Glutamatergic neuron (in vitro differentiated cells): ENCODE measurements at regions not wholly inside any gene's neighbourhood (a gene's known extent, or its start where the extent isn't known, plus 50 kb on each side); places are given as distances from the start of the nearest gene placed in this dataset.

Experiments
- DNase-seq: peaks from one replicate; pipeline ENCODE4 v3.0.0; 2022
- H3K27ac Mint-ChIP-seq: one replicate; pipeline ENCODE4 v1.8.0; 2020; ENCODE audit warnings: mild to moderate bottlenecking, mixed read lengths, inconsistent platforms; ENCODE audit not compliant: unreplicated experiment
- H3K27me3 Mint-ChIP-seq: one replicate; pipeline ENCODE4 v1.8.0; 2020; ENCODE audit warnings: mild to moderate bottlenecking, moderate library complexity, mixed read lengths, inconsistent platforms; ENCODE audit not compliant: unreplicated experiment
- H3K36me3 Mint-ChIP-seq: one replicate; pipeline ENCODE4 v1.8.0; 2020; ENCODE audit warnings: mild to moderate bottlenecking, mixed read lengths, inconsistent platforms; ENCODE audit not compliant: unreplicated experiment
- H3K4me1 Mint-ChIP-seq: one replicate; pipeline ENCODE4 v1.8.0; 2020; ENCODE audit warnings: mild to moderate bottlenecking, low read depth, mixed read lengths, inconsistent platforms; ENCODE audit not compliant: unreplicated experiment
- H3K4me3 Mint-ChIP-seq: one replicate; pipeline ENCODE4 v1.8.0; 2020; ENCODE audit warnings: mild to moderate bottlenecking, mixed read lengths, inconsistent platforms; ENCODE audit not compliant: unreplicated experiment
- H3K9me3 Mint-ChIP-seq: one replicate; pipeline ENCODE4 v1.8.0; 2020; ENCODE audit warnings: mild to moderate bottlenecking, moderate library complexity, mixed read lengths, inconsistent platforms; ENCODE audit not compliant: unreplicated experiment
- TF ChIP-seq, protein P1 (sequence below): fragments of 200-600 bp; sonication (generic); IDR thresholded peaks from one replicate; pipeline ENCODE4 v1.5.0; 2021; ENCODE audit not compliant: partially characterized antibody, unreplicated experiment

DNA sequence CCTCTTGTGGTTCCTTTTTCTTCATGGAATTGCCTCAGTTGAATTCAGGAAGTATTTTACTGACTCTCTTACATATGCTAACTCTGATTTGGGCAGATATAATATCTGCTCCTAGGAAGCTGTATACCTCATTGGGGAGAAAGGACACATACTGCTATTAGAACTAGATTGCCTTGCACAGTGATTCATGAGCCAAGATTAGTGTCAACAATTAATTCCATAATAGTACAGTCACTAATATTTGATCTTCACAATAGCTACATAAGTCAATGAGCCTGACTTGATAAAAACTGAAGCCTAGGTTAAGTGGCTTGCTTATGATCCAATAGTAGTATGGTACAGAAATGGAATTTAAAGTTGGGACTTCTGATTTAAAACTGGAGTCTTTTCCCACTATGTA is 127.6 kb downstream of the ETAA1 start:
- H3K4me3 Mint-ChIP-seq, result no peak overlapping the region
- H3K27me3 Mint-ChIP-seq, result no peaks in the 10 kb centered on the region
- no peaks in the 10 kb centered on the region for H3K4me1 Mint-ChIP-seq
- TF ChIP-seq, protein P1, sequence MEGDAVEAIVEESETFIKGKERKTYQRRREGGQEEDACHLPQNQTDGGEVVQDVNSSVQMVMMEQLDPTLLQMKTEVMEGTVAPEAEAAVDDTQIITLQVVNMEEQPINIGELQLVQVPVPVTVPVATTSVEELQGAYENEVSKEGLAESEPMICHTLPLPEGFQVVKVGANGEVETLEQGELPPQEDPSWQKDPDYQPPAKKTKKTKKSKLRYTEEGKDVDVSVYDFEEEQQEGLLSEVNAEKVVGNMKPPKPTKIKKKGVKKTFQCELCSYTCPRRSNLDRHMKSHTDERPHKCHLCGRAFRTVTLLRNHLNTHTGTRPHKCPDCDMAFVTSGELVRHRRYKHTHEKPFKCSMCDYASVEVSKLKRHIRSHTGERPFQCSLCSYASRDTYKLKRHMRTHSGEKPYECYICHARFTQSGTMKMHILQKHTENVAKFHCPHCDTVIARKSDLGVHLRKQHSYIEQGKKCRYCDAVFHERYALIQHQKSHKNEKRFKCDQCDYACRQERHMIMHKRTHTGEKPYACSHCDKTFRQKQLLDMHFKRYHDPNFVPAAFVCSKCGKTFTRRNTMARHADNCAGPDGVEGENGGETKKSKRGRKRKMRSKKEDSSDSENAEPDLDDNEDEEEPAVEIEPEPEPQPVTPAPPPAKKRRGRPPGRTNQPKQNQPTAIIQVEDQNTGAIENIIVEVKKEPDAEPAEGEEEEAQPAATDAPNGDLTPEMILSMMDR, result no peak
- no peaks in the 10 kb centered on the region for H3K9me3 Mint-ChIP-seq
- H3K27ac Mint-ChIP-seq, result no peak overlapping the region
- no peak for DNase-seq
- no peaks in the 10 kb centered on the region for H3K36me3 Mint-ChIP-seq

DNA sequence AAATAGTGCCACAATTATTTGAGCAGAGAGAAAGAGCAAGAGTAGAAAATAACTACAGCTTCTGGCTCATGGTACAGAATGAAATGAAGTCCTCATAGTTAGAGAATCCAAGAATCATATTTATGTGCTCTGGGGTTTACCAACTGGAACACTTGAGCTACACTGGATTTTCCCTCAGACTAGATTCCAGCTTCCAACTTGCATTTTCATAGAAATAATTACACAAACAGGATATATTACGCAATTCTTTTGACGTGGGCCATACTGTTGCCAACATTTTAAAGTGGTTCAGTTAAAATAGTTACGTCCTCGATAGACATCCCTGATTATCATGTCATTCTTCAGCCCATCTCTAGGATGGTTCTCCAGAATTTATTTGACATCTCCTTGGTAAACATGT is 129.2 kb downstream of the ETAA1 start:
- H3K4me1 Mint-ChIP-seq, result no peaks in the 10 kb centered on the region
- no peak overlapping the region for H3K4me3 Mint-ChIP-seq
- no peak overlapping the region for H3K27ac Mint-ChIP-seq
- TF ChIP-seq, protein P1, result no peak
- no peaks in the 10 kb centered on the region for H3K9me3 Mint-ChIP-seq
- H3K36me3 Mint-ChIP-seq, result no peaks in the 10 kb centered on the region
- DNase-seq, result no peak
- H3K27me3 Mint-ChIP-seq, result no peaks in the 10 kb centered on the region

DNA sequence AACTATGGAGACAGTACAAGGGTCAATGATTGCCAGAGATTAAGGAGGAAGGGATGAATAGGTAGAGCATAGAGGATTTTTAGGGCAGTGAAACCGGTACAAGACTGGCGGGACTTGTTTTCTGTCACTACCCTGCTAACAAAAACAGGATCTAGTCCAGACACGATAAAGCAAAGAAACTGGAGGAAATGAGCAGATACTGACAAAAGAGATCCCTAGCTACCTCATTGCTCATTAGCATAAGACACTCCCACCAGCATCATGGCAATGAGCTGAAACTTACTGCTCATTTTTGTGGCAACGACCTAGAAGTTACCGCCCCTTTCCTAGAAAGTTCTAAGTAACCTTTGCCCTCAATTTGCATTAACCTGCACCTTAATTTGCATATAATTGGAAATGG is 131.2 kb downstream of the ETAA1 start:
- Mint-ChIP-seq H3K36me3 (no peaks in the 10 kb centered on the region), H3K9me3 (no peaks in the 10 kb centered on the region), H3K4me3 (no peak overlapping the region), H3K4me1 (no peaks in the 10 kb centered on the region), H3K27ac (no peak overlapping the region), H3K27me3 (no peaks in the 10 kb centered on the region)
- TF ChIP-seq, protein P1, result no peak
- DNase-seq, result no peak

DNA sequence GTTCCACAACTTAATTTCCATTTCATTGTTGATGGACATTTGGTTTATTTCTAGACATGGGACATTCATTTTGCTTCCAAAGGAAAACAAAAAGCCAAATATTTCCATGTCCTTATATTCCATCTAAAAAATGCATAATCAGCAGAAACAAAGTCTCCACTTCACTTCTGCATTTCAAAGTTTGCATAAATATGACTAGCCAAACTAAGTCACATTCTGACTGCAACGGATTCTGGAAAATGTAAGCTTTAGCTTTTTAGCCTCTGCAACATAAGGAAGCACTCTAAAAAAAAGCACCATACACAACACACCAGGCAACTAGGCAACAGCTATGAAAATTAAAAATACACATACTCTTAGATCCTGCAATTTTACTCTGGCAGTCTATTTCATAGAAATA is 135.3 kb downstream of the ETAA1 start:
- no peaks in the 10 kb centered on the region for H3K4me1 Mint-ChIP-seq
- TF ChIP-seq, protein P1, result no peak
- H3K27ac Mint-ChIP-seq, result no peak overlapping the region
- peaks cover under 1% of the 10 kb centered on the region for H3K9me3 Mint-ChIP-seq
- H3K36me3 Mint-ChIP-seq, result no peaks in the 10 kb centered on the region
- no peak overlapping the region for H3K4me3 Mint-ChIP-seq
- H3K27me3 Mint-ChIP-seq, result no peaks in the 10 kb centered on the region
- DNase-seq, result no peak

DNA sequence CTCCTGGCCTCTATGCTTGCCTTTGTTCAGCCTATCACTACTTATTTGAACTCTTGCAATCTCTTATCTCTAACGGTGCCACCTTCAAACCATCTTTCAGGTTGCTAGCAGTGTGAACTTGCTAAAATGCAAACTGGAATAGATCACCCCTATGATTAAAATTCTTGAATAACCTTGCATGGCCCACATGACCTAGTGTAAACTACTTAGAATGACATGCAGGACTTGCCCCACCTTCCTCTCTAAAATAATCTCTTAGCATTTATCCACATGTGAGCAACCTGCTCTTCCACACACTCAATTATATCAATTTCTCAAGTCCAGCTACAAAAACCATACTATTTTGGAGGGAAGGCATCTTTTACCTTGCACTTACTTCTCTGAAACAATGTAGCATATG is 137.6 kb downstream of the ETAA1 start:
- Mint-ChIP-seq H3K36me3 (no peaks in the 10 kb centered on the region), H3K9me3 (peaks cover 4% of the 10 kb centered on the region), H3K27me3 (no peaks in the 10 kb centered on the region), H3K4me3 (no peak overlapping the region), H3K27ac (no peak overlapping the region), H3K4me1 (no peaks in the 10 kb centered on the region)
- TF ChIP-seq, protein P1, result no peak
- DNase-seq, result no peak
